Activated CD4-positive, alpha-beta T cell treated with anti-CD3 and anti-CD28 coated beads, Interleukin-2, amount 50 U/mL, for 1 hour (primary cell): ENCODE measurements at regions not wholly inside any gene's neighbourhood (a gene's known extent, or its start where the extent isn't known, plus 50 kb on each side); places are given as distances from the start of the nearest gene placed in this dataset.
"Not testable (repeated sequence)": the region's sequence is repeated elsewhere in the genome, so short reads cannot be mapped to it uniquely, and the experiment has no call there.

Experiments used
- DNase-seq: peaks from one replicate; pipeline ENCODE4 v3.0.0-alpha.2; 2020

DNA sequence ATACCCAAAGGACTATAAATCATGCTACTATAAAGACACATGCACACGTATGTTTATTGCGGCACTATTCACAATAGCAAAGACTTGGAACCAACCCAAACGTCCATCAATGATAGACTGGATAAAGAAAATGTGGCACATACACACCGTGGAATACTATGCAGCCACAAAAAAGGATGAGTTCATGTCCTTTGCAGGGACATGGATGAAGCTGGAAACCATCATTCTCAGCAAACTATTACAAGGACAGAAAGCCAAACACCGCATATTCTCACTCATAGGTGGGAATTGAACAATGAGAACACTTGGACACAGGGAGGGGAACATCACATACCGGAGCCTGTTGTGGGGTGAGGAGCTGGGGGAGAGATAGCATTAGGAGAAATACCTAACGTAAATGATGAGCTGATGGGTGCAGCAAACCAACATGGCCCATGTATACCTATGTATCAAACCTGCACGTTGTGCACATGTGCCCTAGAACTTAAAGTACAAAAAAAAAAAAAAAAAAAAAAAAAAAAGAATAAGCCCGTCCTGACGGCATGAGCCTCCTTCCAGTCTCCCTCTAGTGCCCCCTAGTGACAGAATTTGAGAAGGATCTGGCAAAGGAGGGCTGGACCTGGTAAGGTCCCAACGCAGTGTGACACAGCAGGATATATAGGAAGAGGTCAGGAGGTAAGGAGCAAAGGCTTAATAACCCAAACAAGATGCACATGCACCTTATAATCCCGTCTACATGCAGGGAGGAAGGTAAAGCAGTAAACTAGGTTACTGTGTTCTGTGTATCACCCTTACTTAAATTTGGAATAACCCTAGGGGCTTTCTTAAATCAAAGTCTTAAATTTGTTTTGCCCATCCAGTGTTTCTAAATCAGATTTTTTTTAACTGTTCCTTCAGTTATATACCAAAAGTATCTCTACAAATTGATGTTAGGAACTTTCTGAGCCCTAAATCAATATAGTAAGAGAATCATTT lies 214.8 kb downstream of the UNC5CL start:
- not testable (repeated sequence) for DNase-seq

DNA sequence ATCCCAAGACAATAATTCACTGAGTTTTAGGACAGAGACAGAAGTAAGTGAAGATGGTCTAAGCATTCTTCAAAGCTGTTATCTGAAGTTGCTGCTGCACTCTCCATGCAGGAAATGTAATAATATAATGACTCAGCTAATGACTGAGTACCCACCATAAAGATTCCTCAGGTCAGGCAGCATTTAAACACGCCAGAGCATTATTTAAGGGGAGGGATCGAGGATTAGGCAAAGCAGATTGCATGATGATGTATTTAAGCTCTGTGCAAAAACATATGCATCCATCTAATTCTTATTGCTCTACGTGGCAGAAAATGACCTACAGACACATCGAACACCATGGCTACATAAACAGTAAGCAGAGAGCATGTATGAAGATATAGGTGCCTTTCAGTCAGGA lies 216.4 kb downstream of the UNC5CL start:
- no peak for DNase-seq

DNA sequence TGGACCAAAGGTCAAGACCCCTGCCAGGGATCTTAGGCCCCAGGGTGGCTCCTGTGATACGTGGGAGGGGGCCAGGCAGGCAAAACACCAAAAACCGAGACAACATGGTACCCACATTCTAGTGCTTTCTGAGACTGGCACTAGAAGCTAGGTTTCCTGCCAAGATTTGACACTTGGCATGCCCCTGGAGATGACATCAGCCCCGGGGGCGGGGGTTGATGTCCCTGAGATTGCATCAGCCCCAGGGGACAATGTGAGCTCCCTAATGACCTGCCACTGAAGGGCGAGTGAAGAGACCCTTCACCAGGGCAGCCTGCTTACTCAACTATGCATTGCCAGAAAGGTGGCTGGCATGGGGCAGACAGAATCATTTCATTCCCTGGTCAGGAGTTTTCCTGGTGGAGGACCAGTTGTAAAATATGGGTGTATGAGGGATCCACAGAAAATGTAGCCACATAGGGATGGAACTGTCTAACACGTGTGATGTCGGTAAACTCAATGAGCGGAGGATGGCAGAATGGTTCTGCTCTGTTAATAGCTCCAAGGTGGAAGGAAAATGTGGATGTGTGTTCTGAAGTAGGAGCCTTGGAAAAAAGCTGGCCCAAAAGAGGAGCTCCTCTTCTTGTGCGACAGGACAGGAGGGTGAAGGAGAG lies 219.7 kb downstream of the UNC5CL start:
- DNase-seq = no peak

DNA sequence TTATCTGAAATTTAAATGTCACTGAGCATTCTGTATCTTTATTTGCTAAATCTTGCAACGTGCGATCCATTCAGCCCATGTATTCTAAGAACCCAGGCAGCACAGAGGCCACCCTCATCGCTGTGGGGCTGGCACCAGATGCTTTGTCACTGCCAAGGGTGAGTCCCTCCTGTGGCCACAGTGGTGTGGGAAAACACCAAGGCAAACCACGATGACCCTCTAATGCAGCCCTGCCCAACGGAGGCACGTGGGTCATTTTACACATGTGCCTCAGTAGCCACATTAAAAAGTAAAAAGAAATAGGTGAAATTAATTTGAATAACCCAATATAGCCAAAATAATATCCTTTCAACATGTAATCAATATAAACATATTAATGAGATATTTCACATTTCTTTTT lies 221.7 kb downstream of the UNC5CL start:
- DNase-seq = no peak

DNA sequence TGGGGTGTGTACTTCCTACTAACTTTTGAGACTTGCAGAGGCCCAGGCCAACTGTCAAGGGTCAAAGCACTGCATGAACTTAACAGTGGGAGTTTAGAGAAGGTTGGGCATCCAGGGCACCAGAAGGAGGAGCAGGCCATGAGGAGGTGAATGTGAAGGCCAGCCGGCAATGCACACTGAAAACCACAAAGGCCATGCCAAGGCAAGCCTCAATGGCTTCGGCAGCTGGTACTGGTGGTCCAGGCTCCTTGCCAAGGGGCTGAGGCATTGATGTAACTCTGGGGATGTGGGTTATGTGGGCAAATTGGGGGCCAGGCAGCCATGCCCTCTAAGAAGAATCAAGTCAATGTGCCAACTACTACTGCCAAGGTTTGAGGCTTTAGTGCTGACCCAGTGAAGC lies 222.4 kb downstream of the UNC5CL start:
- DNase-seq = no peak

DNA sequence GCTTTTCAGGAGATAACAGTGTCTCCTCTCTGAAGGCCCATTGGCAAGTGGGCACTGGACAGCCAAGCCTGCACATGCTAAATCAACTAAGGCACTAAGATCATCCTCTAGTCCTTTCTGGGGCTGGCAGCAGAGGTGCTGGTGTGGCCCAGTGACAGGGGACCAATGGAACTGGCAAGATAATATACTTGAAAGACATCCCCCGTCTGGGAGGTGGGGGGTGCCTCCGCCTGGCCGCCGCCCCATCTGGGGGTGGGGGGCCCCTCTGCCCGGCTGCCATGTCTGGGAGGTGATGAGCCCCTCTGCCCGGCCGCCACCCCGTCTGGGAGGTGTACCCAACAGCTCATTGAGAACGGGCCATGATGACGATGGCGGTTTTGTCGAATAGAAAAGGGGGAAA lies 223.3 kb downstream of the UNC5CL start:
- no peak for DNase-seq

DNA sequence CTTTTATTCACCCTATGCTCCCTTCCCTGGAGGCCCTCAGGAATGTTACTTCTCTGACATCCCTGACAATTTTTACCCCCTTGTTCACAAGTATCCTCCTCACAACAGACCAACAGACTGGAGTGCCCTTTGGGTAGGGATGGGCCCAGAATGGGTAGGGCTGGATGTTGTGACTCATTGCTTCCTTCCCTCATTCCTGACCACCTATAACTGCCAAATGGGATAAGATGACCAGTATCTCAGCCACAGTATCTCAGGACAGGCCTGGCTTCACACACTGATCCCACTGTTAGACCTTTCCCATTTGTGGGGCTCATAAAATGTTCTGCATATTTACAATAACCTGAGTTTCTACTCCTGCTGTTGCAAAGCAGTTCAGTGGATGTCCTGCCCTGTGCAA lies 223.0 kb upstream of the LRFN2 start:
- no peak for DNase-seq

DNA sequence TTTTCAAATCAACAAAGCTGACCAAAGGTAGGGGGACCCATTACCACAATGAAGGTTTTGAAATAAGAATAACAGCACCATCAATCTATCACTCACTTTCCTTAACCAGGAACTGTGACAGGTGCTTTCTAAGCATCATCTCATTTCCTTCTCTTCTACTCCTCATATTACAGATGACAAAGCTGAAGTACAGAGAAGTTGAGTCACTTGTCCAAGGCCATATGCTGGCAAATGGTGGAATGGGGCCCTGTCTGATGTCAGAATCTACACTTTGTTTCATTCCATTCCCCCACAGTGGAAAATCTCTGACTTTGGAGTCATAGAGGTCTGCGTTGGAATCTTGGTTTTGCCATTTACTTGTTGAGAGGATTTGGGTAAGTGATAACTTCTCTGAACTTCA lies 222.5 kb upstream of the LRFN2 start:
- no peak for DNase-seq

DNA sequence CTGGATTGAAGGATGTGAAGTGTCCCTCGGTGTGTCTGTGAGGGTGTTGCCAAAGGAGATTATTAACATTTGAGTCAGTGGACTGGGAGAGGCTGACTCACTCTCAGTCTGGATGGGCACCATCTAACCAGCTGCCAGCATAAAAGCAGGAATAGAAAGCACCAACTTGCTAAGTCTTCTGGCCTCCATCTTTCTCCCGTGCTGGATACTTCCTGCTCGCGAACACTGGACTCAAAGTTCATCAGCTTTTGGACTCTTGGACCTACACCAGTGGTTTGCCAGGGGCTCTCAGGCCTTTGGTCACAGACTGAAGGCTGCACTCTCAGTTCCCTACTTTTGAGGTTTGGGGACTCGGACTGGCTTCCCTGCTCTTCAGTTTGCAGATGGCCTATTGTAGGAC lies 220.3 kb upstream of the LRFN2 start:
- DNase-seq = no peak

DNA sequence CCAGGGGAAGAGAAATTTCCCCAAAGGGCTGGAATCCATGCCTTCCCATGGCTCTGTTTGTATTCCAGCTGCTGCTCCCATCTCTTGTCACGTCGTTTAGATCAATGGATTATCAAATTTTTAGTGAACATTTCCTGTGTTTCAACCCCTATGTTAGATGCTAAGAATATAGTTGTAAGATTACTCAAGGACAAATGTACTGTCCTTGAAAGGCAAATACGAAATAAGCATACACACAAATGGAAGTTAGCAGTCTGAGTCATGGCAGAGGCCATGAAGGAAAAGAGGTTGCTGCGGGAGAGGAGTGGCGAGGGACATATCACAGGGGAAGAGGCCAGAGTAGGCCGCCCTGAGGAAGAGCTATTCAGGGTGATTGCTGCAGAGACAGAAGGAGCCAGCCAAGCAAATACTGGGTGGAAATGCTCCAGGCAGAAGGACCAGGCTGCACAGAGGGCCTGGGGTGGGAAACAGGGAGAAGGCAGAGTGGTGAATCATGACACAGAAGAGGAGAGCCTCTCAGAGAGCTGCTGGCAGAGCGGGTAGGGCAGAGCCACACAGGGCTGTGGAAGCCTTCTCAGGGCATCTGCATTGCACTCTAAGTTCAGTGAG lies 219.2 kb upstream of the LRFN2 start:
- no peak for DNase-seq

DNA sequence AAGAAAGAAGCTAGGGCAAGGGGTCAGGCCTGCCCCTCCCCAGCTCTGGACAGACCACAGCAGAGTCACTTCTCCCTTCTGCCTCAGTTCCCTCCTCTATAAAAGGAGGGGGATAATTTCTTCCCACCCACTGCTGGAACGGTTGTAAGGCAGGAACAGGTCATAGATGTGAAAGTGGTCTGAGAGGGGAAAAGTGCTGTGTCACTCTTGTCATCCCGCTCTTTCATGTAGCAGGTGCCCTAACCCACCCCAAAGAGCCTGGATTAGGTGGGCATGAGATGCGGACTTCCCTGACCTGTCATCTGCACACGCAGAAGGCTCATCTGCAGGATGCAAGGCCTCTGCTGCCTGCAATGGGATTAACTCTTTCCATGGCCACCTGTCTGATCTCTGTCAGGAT lies 218.2 kb upstream of the LRFN2 start:
- no peak for DNase-seq

DNA sequence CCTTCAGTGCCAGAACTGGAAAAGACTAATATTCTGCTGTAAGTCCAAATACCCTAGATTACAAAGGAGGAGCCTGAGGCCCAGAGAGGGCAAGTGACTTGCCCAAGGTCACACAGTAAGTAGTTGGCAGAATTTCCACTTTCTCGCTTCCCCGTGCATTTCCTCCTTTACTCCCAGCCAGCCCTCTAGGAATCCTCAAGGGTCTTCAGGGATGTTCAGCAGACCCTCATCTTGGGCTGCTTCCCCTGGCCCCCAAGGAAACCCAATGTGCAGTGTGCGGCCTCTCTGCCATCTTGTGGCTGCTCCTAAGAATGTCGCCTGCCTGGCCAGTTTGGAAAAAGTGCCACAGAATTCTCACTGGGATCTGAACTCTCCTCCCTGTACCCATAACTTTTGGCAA lies 217.7 kb upstream of the LRFN2 start:
- DNase-seq = no peak

DNA sequence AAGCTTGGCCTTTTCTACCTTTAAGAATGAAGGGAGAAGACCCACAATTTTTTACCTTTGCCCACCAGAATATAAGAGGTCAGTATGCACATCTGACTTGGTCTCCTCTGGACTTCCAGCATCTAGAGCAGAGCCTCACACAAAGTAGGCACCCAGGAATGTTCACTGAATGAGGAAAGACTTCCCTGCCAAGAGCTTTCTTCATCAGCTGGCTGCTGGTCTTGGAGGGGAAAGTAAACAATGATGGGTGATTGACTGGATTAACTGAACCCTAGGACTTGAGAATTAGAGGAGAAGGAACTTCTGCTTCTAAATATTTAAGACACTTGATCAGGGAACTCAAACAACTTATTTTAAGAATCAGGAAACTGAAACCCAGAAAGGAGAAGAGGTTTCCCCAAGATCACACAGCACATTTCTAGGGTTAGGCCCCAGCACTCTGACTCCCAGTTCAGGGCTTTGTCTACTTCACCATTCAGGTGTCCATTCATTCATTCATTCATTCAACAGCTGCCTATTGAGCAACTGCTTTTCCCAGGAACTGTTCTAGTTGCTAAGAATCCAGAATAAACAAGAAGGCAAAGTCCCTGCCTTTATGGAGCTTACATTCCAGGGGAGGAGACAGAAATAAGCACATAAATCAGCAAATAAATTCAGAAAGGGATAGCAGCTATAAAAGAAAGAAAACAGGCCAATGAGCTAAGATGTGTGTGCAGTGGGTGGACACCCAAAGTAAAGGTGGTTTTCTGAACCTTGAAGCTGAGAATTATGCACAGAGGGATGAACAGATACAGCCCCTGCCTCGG lies 216.9 kb upstream of the LRFN2 start:
- no peak for DNase-seq

DNA sequence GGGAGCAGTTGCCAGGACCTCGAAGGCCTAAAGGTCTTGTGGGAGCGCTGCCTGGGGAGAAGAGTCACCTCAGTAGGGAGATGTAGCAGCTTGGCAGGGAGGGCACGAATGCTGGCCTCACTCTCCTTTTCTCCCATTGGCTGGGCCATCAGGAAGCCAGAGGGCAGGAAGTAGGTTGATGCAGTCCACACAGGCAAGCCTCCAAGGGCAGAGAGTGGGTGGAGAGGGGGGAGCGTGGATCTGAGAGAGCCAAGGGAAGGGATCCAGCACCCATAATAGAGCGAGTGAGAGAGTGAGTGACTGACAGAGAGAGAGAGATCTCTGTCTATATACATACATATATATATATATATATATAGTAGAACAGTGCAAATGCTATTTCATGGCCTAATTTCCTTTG lies 215.3 kb upstream of the LRFN2 start:
- no peak for DNase-seq

DNA sequence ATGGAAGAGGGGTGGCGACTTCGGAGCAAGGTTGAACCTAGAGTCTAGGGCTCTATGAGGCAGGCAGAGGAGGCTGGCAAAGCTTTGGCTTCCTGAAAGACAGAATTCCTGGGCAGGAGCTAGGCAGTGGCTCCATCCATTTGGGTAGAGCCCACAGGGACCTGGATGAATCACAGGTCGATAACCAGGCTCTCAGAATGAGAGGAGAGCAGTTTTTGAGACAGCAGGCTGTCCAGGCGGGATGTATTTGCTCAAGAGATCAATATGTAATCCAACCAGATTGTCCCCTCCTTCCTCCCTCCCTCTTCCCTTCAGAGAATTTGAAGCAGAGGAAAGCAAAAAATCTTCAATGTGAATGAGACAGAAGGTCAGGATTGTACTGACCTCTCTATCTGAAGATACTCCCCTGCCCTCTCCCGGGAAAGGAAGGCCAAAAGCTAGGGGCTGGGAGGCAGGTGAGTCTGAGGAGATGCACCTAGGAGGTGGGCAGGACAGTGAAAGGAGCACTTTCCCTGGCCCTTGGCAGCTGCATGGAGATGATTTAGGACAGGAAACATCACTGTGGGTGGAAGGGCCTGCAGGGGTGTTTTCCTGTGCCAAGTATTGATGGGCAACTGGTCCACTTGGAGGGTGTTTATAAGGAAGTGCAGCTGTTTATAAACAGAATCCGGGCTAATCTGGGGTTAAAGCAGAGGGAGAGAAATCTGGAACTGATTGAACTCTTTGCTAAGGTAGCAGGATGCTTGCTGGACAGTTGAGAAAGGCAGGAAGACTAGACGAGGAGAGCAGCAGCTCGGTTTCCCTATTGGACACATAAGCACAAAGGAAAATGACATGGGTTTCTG lies 212.4 kb upstream of the LRFN2 start:
- no peak for DNase-seq

DNA sequence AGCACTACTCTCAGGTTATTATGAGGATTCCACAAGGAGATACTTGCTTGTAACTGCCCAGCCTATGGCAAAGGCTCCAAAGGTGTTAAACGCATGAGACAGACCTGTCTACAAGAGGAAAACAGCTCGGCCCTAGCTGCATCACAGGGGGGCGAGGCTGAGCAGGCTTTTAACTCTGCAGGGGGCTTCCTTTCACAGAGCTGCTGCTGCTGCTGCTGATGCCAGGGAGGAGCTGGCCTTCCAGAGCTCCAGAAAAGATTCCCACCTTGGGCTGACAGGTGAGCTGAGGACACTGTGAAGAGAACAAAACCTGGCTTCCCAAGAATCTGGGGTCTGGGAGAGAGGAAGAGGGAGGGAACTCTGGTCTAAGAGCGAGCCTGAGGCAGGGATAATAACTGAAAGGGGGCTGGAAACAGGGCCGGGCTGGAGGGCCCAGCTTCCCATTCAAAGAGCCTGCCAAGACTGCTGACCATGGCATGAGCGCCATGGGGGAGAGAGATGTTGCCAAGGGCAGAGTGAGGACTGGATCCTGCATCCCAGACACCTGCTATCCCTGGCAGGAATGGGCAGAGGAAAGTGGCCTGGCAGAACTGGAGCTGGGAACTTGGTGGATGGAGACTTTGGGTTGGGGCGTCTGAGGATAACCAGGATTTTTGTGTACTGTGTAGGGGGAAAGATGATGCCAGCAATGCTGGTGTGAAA lies 211.1 kb upstream of the LRFN2 start:
- no peak for DNase-seq

DNA sequence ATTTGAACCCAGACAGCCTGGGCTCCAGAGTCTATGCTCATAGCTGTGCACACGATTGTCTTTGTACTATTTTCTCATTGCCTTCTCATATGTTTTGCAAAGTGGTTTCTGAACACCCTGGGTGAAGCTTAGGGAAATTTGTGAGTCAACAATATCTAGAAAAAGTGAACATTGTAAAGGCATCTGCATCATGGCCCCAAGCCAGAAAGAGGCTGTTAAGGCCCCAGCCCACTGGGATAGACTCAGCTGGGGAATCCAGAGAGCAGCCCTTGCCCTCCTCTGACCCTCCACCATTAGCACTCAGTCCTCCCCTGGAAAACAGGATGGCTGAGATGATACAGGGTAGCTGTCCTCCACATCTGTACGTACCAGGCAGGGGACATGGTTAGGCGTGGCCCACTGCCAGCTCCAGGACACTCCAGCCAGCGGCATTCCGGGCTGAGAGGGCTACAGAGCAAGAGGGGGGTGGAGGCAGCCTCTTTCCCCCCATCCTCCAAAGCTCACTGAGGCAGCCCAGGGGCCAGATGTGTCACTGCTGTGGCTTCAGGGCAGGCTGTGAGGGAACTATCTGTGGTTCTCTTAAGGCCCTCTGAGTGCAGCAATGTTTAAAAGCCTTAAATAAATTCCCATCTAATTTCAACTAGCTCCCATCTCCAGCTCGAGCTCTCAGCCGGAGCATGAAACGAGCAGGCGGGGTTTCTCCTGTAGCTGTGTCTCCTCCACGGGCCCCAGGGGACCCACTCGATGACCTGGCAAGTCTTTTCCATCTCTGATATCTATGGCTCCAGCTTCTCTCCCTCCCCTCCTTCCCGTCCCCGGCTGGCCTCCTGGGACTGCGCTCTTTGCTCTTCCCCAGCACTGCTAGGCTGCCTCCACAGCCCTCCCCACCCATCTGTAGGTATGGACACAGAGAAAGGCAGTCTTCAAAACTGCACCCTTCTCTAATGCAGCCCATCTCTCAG lies 209.4 kb upstream of the LRFN2 start:
- no peak for DNase-seq

DNA sequence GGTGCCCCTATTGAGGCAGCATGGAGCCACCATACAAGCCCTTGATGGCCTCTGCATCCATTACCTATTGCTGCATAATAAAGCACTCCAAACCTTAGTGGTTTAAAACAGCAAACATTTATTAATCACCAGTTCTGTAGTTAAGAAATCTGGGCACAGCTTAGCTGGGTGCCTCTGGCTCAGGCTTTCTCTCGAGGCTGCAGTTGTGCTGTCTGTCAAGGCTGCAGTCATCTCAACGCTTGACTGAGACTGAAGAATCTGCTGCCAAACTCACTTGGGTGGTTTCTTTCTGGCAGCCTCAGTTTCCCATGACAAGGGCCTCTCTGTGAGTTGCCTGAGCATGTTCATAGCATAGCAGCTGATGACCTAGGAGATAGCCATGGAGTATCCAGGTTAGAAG lies 207.4 kb upstream of the LRFN2 start:
- no peak for DNase-seq

DNA sequence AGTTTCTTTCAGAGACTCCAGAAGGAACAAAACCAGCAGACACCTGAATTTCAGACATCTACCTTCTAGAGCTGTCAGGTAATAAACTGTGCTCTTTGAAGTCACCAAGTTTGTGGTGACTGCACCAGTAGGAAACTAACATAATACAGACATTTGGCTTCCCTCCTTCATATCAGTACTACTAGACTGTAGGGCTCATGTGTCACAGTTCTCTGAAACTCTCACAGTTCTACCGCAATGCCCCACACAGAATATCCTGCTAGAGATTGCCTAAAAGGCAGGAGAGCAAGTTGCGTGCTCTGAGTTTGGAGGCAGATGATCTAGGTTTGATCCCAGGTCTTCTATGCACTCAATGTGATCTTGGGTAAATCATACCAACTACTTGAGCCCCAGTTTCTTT lies 205.0 kb upstream of the LRFN2 start:
- DNase-seq = no peak

DNA sequence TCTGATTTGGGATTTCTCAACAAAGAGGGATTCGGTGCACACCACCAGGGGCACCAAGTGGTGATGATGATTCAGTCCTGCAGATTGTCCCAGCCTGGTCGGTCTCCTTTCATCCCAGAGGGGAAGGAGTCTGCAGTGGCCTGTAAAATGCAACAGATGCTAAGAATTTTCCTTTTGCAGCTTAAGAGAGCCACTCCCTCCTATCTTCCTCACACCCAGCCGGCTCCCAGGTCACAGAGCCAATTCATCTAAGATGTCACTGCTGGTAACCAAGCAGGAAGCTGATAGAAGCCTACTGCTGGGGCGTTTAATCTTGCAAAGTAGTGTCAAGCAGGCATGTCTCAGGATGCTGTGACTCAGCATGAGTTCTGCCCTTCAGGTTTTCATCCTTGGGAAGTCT lies 203.8 kb upstream of the LRFN2 start:
- DNase-seq = no peak
